ENCODE measurements at regions not wholly inside any gene's neighbourhood (a gene's known extent, or its start where the extent isn't known, plus 50 kb on each side); places are given as distances from the start of the nearest gene placed in this dataset.

DNA sequence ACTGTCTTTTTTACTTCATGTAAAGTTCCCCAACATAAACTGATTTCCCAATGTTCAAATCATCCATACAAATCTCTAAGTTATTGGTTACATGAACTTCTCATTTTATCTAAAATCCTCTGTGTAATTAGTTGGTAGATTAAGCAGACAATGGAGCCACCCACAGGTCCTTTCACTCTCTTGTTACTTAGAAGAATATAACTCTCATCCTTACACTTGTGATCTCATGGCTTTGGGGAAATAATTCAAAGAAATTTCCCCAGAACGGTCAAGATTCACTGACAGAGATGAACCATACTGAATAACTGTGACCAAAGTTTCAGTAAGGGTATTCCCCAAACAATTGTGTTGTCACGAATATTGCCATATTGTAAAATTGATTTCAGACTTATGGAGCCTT, 1102.6 kb upstream of the EPHA6 start:
- TF ChIP-seq SUZ12 (IDR thresholded peaks at IDR 0.05; ENCODE audit: extremely low read depth, insufficient read depth, insufficient read length) (no peak), YY1 (IDR thresholded peaks at IDR 0.05; ENCODE audit: insufficient read depth, insufficient read length) (no peak), ZNF274 (IDR thresholded peaks at IDR 0.05; ENCODE audit: low read depth, low read length) (no peak)
